COLO829 (cell line): ENCODE measurements at regions not wholly inside any gene's neighbourhood (a gene's known extent, or its start where the extent isn't known, plus 50 kb on each side); places are given as distances from the start of the nearest gene placed in this dataset.
A peak's percentile ranks its signal among the peaks of the same experiment; 100 is the strongest.

Source experiments
- DNase-seq: peaks from one replicate; pipeline ENCODE4 v3.0.0; 2012; ENCODE audit warnings: low spot score

DNA sequence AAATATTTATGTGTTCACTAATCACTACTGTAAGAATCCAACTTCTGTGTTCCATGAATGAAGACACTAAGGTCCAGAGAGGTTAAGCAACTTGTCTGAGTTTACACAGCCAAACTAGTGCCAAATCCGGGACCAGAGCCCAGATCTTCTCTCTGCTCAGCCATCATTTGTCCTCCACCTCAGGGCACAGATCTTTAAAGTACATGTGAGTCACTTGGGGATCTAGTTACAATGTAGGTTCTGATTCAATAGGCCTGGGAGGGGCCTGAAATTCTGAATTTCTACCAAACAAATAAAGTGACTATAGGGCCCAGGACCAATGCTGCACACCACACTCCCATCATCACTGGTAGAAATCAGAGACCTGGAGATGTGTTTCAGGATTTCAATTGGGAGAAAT, 162.9 kb downstream of the GXYLT1 start:
- DNase-seq, result peak; percentile 26

DNA sequence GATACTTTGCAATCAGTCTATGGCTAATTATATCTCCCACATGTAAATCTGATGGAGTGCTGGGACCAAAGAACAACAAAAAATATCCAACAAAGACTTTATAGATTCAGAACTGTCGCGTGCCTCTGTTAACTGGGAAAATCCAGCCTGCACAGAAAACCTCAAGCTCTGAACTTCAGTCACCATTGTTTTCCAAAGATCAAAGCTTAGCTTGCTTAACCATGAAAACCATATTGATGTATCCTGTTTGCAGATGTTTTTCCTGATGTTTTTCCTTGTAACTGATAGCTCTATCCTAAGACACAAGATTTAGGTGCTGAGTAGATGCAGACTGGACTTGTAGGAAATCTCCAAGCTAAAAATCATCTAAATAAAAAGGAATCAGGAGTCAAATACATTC, 163.7 kb downstream of the GXYLT1 start:
- DNase-seq, result peak; percentile 59

DNA sequence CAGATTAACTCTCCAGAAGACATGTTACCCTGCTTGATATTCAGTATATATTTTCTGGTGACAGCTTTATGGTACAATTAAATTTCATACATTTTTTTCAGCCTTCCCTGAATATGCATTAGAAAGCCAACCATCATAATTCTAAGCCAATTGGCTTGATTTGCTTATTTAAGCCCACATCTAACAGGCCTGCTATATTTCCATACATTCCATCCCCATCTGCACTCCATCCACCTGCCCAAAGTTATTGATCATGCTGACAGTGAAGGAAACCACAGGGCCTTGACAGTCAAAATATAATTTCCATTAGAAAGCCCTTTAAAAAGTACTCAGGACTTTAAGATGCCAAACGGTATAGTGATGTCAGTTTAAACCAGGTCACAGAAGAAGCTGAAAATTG, 164.3 kb downstream of the GXYLT1 start:
- no peak for DNase-seq

DNA sequence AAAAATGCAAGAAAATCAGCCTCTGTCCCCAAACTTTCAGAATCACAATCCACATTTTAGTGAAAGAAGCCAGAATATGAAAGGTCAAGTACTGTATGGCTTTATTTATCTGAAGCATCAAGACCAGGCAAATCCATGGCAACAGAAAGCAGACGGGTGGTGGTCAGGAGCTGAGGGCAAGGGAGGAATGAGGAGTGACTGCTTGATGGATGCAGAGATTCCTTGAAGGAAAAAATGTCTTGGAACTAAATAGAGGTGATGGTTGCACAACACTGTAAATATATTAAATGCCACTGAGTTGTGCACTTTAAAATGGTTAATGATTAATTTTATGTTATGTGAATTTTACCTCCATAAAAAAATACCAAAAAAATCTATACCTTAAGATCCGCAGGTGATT, 165.1 kb downstream of the GXYLT1 start:
- DNase-seq, result no peak

DNA sequence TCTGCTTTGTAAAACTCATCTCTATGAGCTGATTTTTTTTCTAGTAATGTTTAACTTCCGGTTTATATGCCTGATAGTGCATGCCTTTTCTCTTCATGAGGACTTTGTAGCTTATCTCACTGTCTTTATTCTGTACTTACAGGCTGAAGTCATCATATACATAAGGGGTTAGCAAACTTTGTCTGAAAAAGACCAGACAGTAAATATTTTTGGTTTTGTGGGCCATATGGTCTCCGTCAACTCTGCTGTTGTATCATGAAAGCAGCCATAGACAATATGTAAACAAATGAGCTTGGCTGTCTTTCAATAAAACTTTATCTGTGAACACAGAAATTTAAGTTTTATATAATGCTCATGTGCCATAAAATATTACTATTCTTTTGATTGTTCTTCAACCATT, 172.1 kb downstream of the GXYLT1 start:
- no peak for DNase-seq

DNA sequence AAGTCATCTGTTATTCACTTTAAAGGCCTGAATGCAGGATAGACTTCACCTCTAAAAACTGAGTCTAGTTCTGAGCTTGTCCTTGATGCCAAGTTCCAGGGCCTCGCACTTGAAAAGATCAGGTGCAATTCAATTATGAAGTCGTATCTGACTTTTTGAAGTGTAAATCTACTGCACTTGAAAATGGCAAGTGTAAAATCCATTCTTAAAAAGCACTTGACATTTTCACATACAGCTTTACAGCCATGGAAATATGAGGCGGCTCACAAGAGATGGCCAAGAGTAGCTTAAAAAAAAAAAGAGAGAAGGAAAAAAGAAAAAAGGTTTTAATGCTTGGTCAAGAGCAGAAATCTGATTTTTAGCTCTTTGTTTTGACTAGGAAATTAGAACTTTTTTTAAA, 172.5 kb downstream of the GXYLT1 start:
- DNase-seq, result no peak

DNA sequence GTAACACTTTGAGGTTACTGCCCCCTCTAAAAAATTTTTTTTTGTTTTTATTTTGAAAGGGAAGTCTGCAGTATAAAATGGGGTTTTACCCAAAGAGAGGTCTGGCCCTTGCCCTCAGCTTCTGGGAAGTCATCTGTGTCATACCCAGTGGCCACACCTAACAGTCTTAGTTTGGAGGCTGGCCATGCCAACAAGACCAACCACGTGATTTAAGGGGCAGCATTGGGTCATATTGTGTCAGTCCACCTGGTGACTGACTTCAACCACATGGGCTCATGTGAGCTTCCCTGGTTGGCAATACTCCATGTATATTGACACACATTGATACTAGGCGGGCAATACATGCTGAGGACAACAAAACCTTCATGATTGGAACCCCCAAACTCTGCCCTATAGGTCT, 173.9 kb downstream of the GXYLT1 start:
- no peak for DNase-seq

DNA sequence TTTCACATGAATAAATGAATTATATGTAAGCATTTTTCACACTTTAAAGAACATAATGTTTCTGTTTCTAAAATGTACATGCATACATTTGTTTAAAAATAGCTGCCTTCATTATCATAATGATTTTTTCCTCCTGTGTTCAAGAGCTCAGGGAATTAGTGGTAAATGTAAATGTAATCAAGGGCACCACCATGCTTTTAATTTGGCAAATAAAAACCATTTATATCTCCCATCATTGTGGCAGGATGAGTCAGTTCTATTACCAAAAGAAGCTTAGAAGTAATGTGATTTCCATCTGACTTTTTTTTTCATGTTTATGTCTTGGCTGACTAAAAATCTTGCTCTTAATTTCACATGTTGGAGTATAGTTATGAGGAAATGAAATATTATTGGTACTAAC, 176.1 kb downstream of the GXYLT1 start:
- DNase-seq, result no peak

DNA sequence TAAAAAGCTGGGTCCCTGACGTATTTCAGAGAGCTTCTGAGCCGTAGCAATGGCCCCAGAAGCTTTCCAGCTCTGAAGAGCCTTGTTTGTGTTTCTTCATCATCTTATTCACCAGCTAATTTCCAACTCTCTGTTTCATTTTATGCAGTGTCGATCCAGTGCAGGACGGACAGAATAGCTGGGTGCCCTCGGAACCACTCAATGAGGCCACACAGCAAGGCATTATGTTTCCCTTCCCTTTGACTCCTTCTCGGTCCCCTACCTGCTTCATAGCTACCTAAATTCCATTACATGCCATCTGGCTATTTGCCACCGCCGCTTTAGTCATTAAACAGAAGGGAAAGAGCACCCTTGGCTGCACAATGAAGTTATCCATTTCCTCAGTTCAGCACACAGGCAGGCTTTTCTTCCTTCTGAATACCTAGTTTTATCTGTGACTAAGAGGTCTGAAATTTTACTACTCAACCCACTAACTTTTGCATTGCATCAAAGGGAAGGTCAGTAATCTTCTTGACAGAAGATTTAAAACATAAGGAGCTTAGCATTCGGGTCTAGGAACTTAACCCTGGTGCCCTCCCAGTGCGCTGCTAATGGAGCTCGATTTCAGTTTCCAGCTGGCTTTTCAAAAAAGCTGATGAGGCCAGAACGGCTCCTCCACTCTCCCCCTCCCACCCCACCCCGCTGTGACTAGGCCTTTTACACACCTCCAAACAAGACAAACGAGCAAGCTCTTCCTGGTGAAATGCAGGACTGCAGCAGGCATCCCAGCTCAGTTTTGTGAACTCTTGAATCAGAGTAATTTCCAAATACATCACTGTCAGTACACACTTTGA, 176.8 kb downstream of the GXYLT1 start:
- DNase-seq, result peak; percentile 42

DNA sequence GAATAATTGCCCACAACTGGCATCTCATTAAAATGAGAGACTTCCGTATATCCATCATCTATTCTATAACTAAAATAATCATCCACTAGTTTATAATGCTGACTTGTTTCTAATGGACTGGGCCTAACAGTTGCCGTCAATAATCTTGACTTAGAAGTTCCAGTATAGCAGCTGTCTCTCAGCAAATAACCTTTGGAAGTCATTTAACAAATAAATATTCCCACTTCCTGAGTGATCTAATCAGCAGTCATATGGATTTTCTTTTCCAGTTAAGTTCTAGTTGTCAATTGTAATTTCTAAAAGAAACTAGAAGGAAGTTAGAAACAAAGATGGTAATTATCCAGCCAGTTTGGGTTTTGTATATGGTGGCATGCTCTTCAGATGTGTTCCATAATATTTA, 177.8 kb downstream of the GXYLT1 start:
- no peak for DNase-seq

DNA sequence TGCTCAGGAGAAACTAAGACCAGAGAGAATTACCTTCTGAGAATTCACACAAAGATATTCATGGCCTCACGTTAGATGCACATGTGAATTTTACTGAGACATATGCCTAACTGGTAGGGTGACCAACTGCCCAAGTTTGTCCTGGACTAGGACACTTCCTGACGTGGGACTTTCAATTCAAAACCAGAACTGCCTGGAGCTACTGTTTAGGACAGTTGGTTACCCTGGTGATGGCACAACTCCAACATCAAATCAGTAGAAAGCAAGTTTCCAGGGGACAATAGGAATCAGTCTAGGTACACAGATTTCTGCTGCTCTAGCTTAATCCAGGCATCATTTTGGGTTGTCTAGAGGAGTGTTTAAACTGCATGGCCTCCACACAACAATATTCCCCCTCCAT, 178.7 kb downstream of the GXYLT1 start:
- DNase-seq, result no peak

DNA sequence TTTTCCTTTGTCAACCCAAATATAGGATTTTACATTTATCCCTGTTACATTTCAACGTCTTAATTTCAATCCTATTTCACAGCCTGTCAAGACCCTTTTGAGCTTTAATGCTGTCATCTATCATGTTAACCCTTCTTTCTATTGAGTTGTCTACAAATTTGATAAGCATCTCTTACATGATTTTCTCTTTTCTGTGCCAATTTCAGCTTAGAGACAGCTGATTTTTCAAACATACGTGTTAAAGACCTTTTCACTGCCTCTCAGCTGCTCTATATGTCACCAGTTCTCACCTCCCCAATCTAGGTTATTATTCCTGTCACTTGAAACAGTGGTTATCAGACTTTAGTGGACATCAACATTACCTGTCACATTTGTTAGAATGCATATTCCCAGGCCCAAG, 181.3 kb downstream of the GXYLT1 start:
- no peak for DNase-seq

DNA sequence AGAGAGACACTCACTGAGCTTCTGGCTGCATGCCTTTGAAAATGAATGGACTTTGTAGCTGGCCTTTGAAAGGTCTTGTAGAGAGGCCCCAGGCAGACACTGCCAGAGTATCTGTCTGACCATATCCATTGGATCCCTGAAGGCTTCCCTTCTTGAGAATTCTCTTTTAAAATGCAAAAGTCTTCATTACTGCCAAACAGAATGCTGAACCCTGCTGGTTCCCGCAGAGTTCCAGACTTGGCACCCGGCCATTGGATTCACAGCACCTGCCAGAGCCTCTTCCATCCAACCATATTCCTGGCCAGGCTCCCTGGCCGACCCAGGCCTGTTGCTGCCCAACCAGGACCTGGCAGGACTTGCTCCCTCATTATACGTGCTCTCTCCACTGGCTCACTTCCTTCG, 182.5 kb downstream of the GXYLT1 start:
- no peak for DNase-seq

DNA sequence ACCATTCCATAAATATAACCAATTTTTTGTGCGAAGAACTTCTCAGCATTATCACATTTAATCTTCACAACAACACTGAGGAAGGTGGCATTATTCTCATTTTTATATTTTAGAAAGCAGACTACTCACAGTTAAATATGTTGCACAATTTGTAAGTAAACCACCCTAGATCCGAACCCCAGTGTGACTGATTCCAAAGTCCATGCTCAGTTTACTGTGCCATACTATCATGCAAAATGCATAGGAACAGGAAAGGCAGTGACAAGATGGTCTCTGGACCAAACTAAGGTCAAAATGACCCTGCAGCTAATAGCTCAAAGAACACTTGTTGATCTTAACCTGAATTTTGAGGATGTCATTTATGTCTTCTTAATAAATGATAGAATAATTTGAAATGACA, 185.4 kb downstream of the GXYLT1 start:
- no peak for DNase-seq

DNA sequence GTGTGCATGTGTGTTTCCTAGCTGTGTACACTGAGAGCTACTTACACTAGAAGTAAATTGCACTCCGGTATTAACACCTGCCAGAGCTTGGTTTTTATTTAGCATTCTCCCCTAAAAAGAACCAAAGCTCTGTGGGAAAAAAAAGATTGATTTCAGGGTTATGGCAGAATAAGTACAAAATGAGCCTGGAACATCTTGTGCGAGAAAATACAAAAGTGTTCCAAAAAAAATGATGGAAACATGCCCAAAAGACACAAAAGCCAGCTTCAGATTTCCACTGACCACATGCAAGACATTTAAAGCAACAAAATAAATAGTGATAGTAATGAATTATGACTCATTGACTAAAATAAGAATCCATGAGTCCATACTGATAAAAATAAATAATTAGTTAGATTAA, 188.3 kb downstream of the GXYLT1 start:
- DNase-seq, result no peak

DNA sequence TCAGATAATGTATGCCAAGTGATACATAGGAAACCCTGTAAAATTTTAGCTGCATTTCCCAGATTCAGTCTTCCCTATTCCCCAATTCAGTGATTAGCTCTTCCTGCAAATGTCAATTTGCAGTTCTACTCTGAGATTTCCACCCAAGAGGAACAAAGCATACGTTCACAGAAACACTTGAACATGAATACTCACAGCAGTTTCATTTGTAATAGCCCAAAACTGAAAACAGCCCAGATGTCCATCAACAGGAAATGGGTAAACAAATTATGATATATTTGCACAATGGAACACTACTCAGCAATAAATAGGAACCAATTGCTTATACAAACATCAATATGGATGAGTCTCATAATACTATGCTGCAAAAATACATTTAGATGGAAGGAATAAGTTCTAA, 194.2 kb downstream of the GXYLT1 start:
- no peak for DNase-seq

DNA sequence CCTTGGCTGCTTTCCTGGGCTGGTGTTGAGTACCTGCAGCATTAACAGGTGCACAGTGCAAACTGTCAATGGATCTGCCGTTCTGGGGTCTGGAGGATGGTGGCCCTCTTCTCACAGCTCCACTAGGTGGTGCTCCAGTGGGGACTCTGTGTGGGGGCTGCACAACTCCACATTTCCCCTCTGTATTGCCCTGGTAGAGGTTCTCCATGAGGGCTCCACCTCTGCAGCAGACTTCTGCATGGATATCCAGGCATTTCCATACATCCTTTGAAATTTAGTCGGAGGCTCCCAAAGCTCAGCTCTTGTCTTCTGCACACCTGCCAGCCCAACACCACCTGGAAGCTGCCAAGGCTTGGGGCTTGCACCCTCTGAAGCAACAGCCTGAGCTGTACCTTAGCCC, 198.6 kb downstream of the GXYLT1 start:
- no peak for DNase-seq

DNA sequence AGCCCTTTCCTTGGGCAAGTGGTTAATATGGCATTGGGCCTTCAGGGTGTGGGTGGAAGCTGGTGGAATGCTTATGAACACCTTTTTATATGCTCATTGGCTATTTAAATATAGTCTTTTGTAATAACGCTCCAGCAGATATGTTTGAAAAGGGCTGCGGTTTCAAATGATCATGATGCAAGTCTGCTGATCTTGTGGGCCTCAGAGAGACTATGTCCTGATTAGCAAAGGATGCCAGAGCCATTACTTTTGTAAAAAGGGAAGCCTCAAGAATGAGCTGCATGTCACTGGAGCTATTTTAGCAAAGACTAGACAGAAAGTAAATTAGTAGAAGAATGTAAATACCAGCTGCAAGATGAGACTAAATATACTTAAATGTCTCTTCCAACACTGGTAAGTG, 200.5 kb downstream of the GXYLT1 start:
- DNase-seq, result no peak

DNA sequence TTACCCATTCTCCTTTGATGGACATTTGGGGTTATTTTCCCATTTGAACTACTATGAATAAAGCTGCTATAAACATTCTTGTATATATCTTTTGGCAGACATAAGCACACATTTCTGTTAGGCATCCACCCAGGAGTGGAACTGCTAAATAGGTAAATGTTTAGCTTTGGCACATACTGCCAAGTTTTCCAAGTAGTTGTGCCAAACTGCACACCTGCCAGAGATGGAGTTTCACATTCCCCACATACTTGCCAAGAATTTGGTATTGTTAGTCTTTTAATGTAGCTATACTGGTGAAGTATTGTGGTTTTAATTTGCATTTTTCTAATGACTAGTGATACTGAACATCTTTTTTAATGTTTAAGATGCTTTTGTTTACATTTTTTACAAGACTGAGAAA, 201.0 kb downstream of the GXYLT1 start:
- no peak for DNase-seq

DNA sequence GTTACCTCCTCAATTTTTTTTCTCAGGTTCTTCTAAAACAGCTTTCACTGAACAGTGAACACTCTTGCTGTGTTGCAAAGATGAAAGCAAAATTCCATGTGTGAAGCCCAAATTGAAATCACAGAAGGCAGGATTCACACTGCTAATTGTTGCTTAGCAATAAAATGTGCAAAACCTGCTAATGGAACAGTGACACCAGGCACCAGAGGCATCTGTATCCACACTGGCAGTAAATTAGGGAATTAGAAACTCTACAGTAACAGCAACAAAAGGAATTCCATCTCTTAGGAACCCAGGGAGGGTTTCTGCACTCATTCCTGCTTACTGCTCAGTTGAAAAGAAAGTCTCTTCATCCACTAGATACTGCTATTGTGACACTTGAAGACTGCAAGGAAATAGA, 202.3 kb downstream of the GXYLT1 start:
- no peak for DNase-seq

DNA sequence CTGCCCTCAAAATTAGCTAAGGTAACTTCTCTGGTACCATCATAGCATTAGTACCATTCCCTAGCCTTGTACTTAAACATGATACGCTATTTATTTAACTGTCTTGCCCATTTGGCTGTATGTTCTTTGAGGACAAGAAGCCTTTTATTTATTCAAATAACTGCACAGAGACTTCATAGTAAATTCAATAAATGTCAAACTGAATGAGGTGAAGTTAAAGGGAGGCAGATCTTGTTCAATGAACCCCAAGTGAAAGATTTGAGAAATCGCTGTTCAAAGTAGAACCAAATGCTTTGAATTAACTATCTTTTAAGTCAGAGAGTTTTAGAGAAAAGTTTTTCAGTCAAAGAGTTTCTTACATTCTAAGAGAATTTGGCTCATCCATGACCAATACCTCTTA, 203.6 kb downstream of the GXYLT1 start:
- no peak for DNase-seq

DNA sequence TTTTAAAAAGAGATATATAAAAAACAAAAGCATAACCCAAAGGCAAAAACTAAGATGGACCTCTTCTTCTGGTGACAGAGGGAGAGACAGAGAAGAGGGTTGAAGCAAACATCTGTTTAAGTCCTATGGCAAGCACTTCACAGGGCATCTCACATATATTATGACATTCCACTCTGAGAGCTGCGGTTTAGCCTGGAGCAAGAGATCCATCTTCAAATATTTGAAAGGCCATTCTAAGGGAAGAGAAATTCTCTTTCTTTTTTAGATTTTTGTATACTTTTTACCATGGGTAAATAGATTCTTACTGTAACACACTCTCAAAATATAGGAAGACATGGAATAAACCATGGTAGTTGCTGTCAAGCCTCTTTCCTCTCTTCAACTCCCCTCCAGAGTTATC, 204.1 kb downstream of the GXYLT1 start:
- peak; percentile 11 for DNase-seq

DNA sequence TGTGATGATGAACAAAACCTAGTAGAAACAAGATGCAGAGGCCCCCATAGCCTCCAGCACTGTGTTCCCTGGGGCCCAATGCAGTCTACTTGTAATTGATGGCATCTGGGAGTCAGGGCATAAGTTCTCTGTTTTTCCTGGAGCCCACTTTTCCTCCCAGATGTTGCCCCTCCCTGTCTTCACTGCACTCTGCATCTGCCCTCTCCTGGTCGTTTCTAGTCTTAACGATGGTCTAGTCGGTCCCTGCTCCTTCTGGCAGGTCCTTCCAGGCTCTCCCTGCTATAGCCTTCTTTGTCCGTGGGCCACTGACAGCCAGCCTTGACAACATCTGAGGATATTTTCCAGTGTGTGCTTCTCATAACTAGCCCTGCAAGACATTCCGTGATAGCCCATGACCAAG, 208.3 kb downstream of the GXYLT1 start:
- DNase-seq, result no peak

DNA sequence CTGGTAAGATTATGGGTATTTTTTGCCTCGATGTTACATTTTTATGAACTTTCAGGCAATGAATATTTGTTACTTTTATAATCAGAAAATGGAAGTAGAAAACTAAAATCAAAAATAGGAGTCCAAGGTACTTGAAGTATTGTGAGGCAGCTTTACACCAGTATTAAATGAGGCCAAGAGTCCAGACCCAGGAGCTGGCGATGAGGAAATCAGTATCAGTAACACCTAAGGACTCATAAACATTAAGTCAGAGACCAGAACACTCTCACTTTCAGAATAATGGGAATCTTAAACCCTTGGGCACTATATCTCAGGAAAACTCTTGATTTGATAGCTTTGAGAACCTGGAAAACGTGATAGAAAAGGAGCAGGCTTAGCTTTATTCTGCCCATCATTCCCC, 208.8 kb downstream of the GXYLT1 start:
- no peak for DNase-seq
